ENCODE measurements at regions not wholly inside any gene's neighbourhood (a gene's known extent, or its start where the extent isn't known, plus 50 kb on each side); places are given as distances from the start of the nearest gene placed in this dataset.

DNA sequence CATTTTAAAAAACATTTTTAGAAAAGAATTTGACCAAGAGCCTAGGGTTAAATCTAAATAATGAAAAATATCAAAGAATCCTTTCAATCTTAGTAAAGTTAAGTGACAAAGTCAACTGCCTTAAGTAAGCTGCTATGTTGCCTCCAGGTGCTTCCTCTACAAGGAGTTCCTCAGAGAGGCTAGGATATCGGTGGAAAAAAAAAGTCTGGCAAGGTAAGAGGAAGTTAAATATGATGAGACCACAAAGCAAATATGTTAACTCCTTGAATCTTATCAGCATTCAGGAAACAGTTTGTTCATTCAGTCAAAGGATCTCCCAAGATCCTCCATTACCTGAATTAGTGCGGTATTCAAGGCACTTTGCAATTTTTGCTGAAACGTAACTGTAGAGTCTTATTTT, 563.5 kb downstream of the PTPRC start:
- DNase-seq (ENCODE audit: extremely low spot score), result no peak
- TF ChIP-seq, protein P1, sequence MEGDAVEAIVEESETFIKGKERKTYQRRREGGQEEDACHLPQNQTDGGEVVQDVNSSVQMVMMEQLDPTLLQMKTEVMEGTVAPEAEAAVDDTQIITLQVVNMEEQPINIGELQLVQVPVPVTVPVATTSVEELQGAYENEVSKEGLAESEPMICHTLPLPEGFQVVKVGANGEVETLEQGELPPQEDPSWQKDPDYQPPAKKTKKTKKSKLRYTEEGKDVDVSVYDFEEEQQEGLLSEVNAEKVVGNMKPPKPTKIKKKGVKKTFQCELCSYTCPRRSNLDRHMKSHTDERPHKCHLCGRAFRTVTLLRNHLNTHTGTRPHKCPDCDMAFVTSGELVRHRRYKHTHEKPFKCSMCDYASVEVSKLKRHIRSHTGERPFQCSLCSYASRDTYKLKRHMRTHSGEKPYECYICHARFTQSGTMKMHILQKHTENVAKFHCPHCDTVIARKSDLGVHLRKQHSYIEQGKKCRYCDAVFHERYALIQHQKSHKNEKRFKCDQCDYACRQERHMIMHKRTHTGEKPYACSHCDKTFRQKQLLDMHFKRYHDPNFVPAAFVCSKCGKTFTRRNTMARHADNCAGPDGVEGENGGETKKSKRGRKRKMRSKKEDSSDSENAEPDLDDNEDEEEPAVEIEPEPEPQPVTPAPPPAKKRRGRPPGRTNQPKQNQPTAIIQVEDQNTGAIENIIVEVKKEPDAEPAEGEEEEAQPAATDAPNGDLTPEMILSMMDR (IDR thresholded peaks at IDR 0.05; ENCODE audit: control extremely low read depth, extremely low read depth, low read depth, missing control alignments), result no peak
- ChIA-PET POLR2A (no interaction called here), CTCF (no interaction called here)

- TF ChIP-seq, protein P1 (IDR thresholded peaks at IDR 0.05; ENCODE audit: control extremely low read depth, extremely low read depth, low read depth, missing control alignments), result no peak
- ChIA-PET POLR2A (no interaction called here), CTCF (interaction anchor here (1.1 to 1.3 kb wide), 3 partner anchors 39 to 363 kb away, joined by 3 read pairs; no protein-coding TSS in a partner anchor)
- DNase-seq (ENCODE audit: extremely low spot score), result no peak
These were observed 565.4 kb downstream of the PTPRC start for GRCh38 chr1:199204231-199204630.

- DNase-seq (ENCODE audit: extremely low spot score), result no peak
- TF ChIP-seq, protein P1 (IDR thresholded peaks at IDR 0.05; ENCODE audit: control extremely low read depth, extremely low read depth, low read depth, missing control alignments), result no peak
- POLR2A ChIA-PET, result no interaction called here
- CTCF ChIA-PET, result interaction anchor here (1.0 to 1.5 kb wide), 3 partner anchors 11 to 25 kb away, joined by 3 read pairs; no protein-coding TSS in a partner anchor
These were observed 567.1 kb downstream of the PTPRC start for GRCh38 chr1:199205740-199206441.

GRCh38 chr1:199208847-199209246, 570.0 kb downstream of the PTPRC start:
- ChIA-PET CTCF (interaction anchor here (1.0 to 1.8 kb wide), 2 partner anchors 9 to 35 kb away, joined by 4 read pairs; no protein-coding TSS in a partner anchor), POLR2A (no interaction called here)
- DNase-seq (ENCODE audit: extremely low spot score), result no peak
- TF ChIP-seq, protein P1 (IDR thresholded peaks at IDR 0.05; ENCODE audit: control extremely low read depth, extremely low read depth, low read depth, missing control alignments), result no peak

DNA sequence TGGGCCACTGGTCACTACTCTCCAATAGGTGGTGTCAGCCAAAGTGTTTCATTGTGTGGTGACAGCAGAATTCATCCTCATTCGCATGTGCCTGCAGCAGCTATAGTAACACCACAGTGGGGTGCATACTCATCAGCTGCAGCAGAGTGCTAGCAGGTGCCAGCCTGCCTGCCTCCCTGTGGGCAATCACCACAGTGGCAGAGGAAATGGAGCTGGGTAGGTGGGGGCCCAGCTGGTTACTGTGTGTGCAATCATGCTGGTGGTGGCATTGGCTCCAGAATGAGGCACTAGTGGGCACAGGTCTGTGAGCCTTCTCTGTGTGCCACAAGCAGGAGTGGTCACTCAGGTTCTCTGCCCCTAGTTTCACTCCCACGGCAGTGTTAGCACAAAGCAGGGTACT, 579.2 kb downstream of the PTPRC start:
- POLR2A ChIA-PET, result no interaction called here

DNA sequence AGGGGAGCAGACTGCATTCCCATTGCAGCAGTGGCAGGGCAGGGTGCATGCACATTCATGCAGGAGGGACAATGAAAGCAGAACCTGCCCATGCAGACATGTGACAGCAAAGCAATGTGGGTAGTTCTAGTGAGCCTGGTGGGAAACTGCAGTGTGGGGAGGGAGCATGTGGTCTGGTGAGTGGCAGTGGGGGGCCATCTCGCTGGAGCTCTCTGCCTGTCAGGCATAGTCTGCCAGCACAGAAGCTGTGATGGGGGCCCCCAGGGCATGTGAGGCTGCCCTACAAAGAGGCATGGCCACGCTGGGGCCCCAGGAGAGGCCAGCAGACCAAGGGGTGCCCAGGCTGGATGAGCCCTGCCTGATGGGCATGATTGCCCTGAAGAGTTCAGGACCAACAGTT, 579.7 kb downstream of the PTPRC start:
- no peak for DNase-seq (ENCODE audit: extremely low spot score)
- TF ChIP-seq, protein P1 (IDR thresholded peaks at IDR 0.05; ENCODE audit: control extremely low read depth, extremely low read depth, low read depth, missing control alignments), result no peak
- ChIA-PET CTCF (interaction anchor here (0.8 to 2.0 kb wide), 4 partner anchors 10 to 38 kb away, joined by 3 to 4 read pairs (median 3); no protein-coding TSS in a partner anchor), POLR2A (no interaction called here)

More for the DNA sequence above, 579.2 kb downstream of the PTPRC start:
- CTCF ChIA-PET, result interaction anchor here (0.8 to 2.0 kb wide), 4 partner anchors 10 to 37 kb away, joined by 3 to 4 read pairs (median 3); no protein-coding TSS in a partner anchor
- TF ChIP-seq, protein P1 (IDR thresholded peaks at IDR 0.05; ENCODE audit: control extremely low read depth, extremely low read depth, low read depth, missing control alignments), result no peak
- DNase-seq (ENCODE audit: extremely low spot score), result no peak
